ENCODE measurements at regions not wholly inside any gene's neighbourhood (a gene's known extent, or its start where the extent isn't known, plus 50 kb on each side); places are given as distances from the start of the nearest gene placed in this dataset.
A peak's percentile ranks its signal among the peaks of the same experiment; 100 is the strongest.

- CTCF ChIA-PET, result interaction anchor here (0.9 to 3.9 kb wide), 7 partner anchors 15 to 213 kb away, joined by 3 to 20 read pairs (median 4); no protein-coding TSS in a partner anchor
- BruUV-seq (replicated peaks), result no TSS peak
- POLR2A ChIA-PET, result interaction anchor here (0.5 to 4.5 kb wide), 16 partner anchors 9 to 444 kb away, joined by 3 to 109 read pairs (median 6); partner anchors contain the start of gene ITGA6
- Mint-ChIP-seq H3K9me3 (ENCODE audit: unreplicated experiment) (no peaks in the 10 kb centered on the region), H3K4me3 (ENCODE audit: unreplicated experiment) (no peak overlapping the region), H3K36me3 (ENCODE audit: insufficient read depth, unreplicated experiment) (no peaks in the 10 kb centered on the region), H3K4me1 (ENCODE audit: insufficient read depth, unreplicated experiment) (peaks cover 81% of the 10 kb centered on the region), H3K27me3 (ENCODE audit: insufficient read depth, unreplicated experiment) (no peaks in the 10 kb centered on the region), H3K27ac (ENCODE audit: low read depth, unreplicated experiment) (peak overlapping the region; percentile 100)
- intact Hi-C loops (cut with micrococcal nuclease), result no loop called here
- peak; percentile 38 for DNase-seq (ENCODE audit: unreplicated experiment)
- TF ChIP-seq CTCF (IDR thresholded peaks at IDR 0.05; ENCODE audit: unreplicated experiment), result no peak
These were observed 146.6 kb upstream of the DLX2 start for GRCh38 chr2:172249334-172249733.

GRCh38 chr2:172249986-172250385, 147.3 kb upstream of the DLX2 start:
- H3K27me3 Mint-ChIP-seq (ENCODE audit: insufficient read depth, unreplicated experiment), result no peaks in the 10 kb centered on the region
- no peaks in the 10 kb centered on the region for H3K36me3 Mint-ChIP-seq (ENCODE audit: insufficient read depth, unreplicated experiment)
- H3K27ac Mint-ChIP-seq (ENCODE audit: low read depth, unreplicated experiment), result peak overlapping the region; percentile 100
- H3K4me3 Mint-ChIP-seq (ENCODE audit: unreplicated experiment), result no peak overlapping the region
- H3K9me3 Mint-ChIP-seq (ENCODE audit: unreplicated experiment), result no peaks in the 10 kb centered on the region
- BruUV-seq (replicated peaks), result no TSS peak
- ChIA-PET POLR2A (interaction anchor here (0.5 to 4.5 kb wide), 14 partner anchors 10 to 444 kb away, joined by 3 to 109 read pairs (median 8); partner anchors contain the start of gene ITGA6), CTCF (interaction anchor here (0.6 to 3.9 kb wide), 6 partner anchors 19 to 212 kb away, joined by 3 to 20 read pairs (median 4); no protein-coding TSS in a partner anchor)
- peak; percentile 64 for DNase-seq (ENCODE audit: unreplicated experiment)
- intact Hi-C loops (cut with micrococcal nuclease), result loop anchor here (10.0 kb wide), 1 partner anchor 175 kb away; the partner anchor contains the start of gene ITGA6
- H3K4me1 Mint-ChIP-seq (ENCODE audit: insufficient read depth, unreplicated experiment), result peaks cover 75% of the 10 kb centered on the region
- TF ChIP-seq CTCF (IDR thresholded peaks at IDR 0.05; ENCODE audit: unreplicated experiment), result no peak

GRCh38 chr2:172251231-172251630, 148.5 kb upstream of the DLX2 start:
- BruUV-seq (replicated peaks), result no TSS peak
- no peak overlapping the region for H3K4me3 Mint-ChIP-seq (ENCODE audit: unreplicated experiment)
- TF ChIP-seq CTCF (IDR thresholded peaks at IDR 0.05; ENCODE audit: unreplicated experiment), result no peak
- peak overlapping the region; percentile 100 for H3K27ac Mint-ChIP-seq (ENCODE audit: low read depth, unreplicated experiment)
- no peak for DNase-seq (ENCODE audit: unreplicated experiment)
- H3K36me3 Mint-ChIP-seq (ENCODE audit: insufficient read depth, unreplicated experiment), result no peaks in the 10 kb centered on the region
- ChIA-PET CTCF (interaction anchor here (0.7 to 4.5 kb wide), 4 partner anchors 19 to 210 kb away, joined by 3 to 31 read pairs (median 4); no protein-coding TSS in a partner anchor), POLR2A (interaction anchor here (0.7 to 12.6 kb wide), 8 partner anchors 10 to 211 kb away, joined by 3 to 245 read pairs (median 7); partner anchors contain the start of gene ITGA6)
- H3K9me3 Mint-ChIP-seq (ENCODE audit: unreplicated experiment), result no peaks in the 10 kb centered on the region
- peaks cover 69% of the 10 kb centered on the region for H3K4me1 Mint-ChIP-seq (ENCODE audit: insufficient read depth, unreplicated experiment)
- intact Hi-C loops (cut with micrococcal nuclease), result loop anchor here (10.0 kb wide), 1 partner anchor 174 kb away; the partner anchor contains the start of gene ITGA6
- no peaks in the 10 kb centered on the region for H3K27me3 Mint-ChIP-seq (ENCODE audit: insufficient read depth, unreplicated experiment)

- no peak for TF ChIP-seq CTCF (IDR thresholded peaks at IDR 0.05; ENCODE audit: unreplicated experiment)
- ChIA-PET CTCF (interaction anchor here (1.1 to 5.1 kb wide), 7 partner anchors 19 to 209 kb away, joined by 3 to 33 read pairs (median 6); no protein-coding TSS in a partner anchor), POLR2A (interaction anchor here (0.7 to 12.6 kb wide), 13 partner anchors 10 to 210 kb away, joined by 3 to 245 read pairs (median 14); partner anchors contain the start of gene ITGA6)
- Mint-ChIP-seq H3K27ac (ENCODE audit: low read depth, unreplicated experiment) (peak overlapping the region; percentile 100), H3K36me3 (ENCODE audit: insufficient read depth, unreplicated experiment) (no peaks in the 10 kb centered on the region), H3K9me3 (ENCODE audit: unreplicated experiment) (no peaks in the 10 kb centered on the region), H3K27me3 (ENCODE audit: insufficient read depth, unreplicated experiment) (no peaks in the 10 kb centered on the region), H3K4me3 (ENCODE audit: unreplicated experiment) (no peak overlapping the region), H3K4me1 (ENCODE audit: insufficient read depth, unreplicated experiment) (peaks cover 65% of the 10 kb centered on the region)
- no TSS peak for BruUV-seq (replicated peaks)
- intact Hi-C loops (cut with micrococcal nuclease), result loop anchor here (2.0 to 10.0 kb wide), 2 partner anchors 55 to 173 kb away; partner anchors contain the start of gene ITGA6
- no peak for DNase-seq (ENCODE audit: unreplicated experiment)
These were observed 149.5 kb upstream of the DLX2 start for GRCh38 chr2:172252154-172252553.

All from MCF 10A (cell line).